Liver (tissue), 7 donors: ENCODE measurements at regions not wholly inside any gene's neighbourhood (a gene's known extent, or its start where the extent isn't known, plus 50 kb on each side); places are given as distances from the start of the nearest gene placed in this dataset.

Source experiments
- DNase-seq: peaks from one replicate; pipeline ENCODE4 v3.0.0-alpha.2; 2017; ENCODE audit warnings: low spot score
- H3K27ac ChIP-seq, 2 donors: one replicate each; pipeline ENCODE4 v1.7.0; 2013; ENCODE audit warnings: inconsistent platforms in 2 of 2, low read length in 2 of 2, control low read depth in 1 of 2, low read depth in 1 of 2, mild to moderate bottlenecking in 1 of 2
- H3K27me3 ChIP-seq, 4 donors: one replicate each; pipeline versions ENCODE4 v1.6.1 to v1.7.0; 2013; ENCODE audit warnings: low read length in 3 of 4, inconsistent platforms in 1 of 4, mild to moderate bottlenecking in 1 of 4, moderate library complexity in 1 of 4; ENCODE audit not compliant: control insufficient read depth in 4 of 4, insufficient read depth in 4 of 4
- H3K36me3 ChIP-seq, 4 donors: one replicate each; pipeline versions ENCODE4 v1.6.1 to v1.7.0; 2013; ENCODE audit warnings: low read length in 3 of 4, mild to moderate bottlenecking in 3 of 4, low read depth in 1 of 4, moderate library complexity in 1 of 4; ENCODE audit not compliant: control insufficient read depth in 4 of 4, insufficient read depth in 3 of 4
- H3K4me1 ChIP-seq, 4 donors: one replicate each; pipeline versions ENCODE4 v1.6.1 to v1.7.0; 2013; ENCODE audit warnings: low read length in 3 of 4, mild to moderate bottlenecking in 3 of 4, moderate library complexity in 1 of 4; ENCODE audit not compliant: control insufficient read depth in 4 of 4, insufficient read depth in 4 of 4
- H3K4me3 ChIP-seq, 3 donors: one replicate each; pipeline versions ENCODE4 v1.6.1 to v1.7.0; 2013; ENCODE audit warnings: low read length in 3 of 3, control low read depth in 1 of 3, low read depth in 1 of 3, mild to moderate bottlenecking in 1 of 3
- H3K9ac ChIP-seq, 2 donors: one replicate each; pipeline ENCODE4 v1.7.0; 2013; ENCODE audit warnings: low read length in 2 of 2, mild to moderate bottlenecking in 2 of 2, moderate library complexity in 2 of 2, control low read depth in 1 of 2, low read depth in 1 of 2
- H3K9me3 ChIP-seq, 4 donors: one replicate each; pipeline versions ENCODE4 v1.6.1 to v1.7.0; 2013; ENCODE audit warnings: low read length in 3 of 4; ENCODE audit not compliant: control insufficient read depth in 4 of 4
- ATF3 ChIP-seq: IDR thresholded peaks from 2 replicates; pipeline ENCODE4 v1.6.1; 2016; ENCODE audit warnings: antibody characterized with exemption
- EGR1 ChIP-seq, 2 donors: IDR thresholded peaks; 2 replicates each; pipeline ENCODE4 v1.6.1; 2016 to 2018; ENCODE audit warnings: antibody characterized with exemption in 2 of 2, low read depth in 2 of 2
- FOXA1 ChIP-seq: IDR thresholded peaks from 2 replicates; pipeline ENCODE4 v1.6.1; 2016; ENCODE audit warnings: antibody characterized with exemption
- FOXA2 ChIP-seq: IDR thresholded peaks from 2 replicates; pipeline ENCODE4 v1.6.1; 2016; ENCODE audit warnings: antibody characterized with exemption
- GABPA ChIP-seq, 2 donors: IDR thresholded peaks in 1 of 2; conservative IDR thresholded peaks in 1 of 2; 2 replicates each; pipeline ENCODE4 v1.6.1; 2016; ENCODE audit warnings: antibody characterized with exemption in 2 of 2, mild to moderate bottlenecking in 1 of 2, moderate library complexity in 1 of 2
- HNF4A ChIP-seq, 2 donors: conservative IDR thresholded peaks; 2 replicates each; pipeline ENCODE4 v1.6.1; 2016; ENCODE audit warnings: antibody characterized with exemption in 2 of 2, mild to moderate bottlenecking in 2 of 2
- HNF4G ChIP-seq: IDR thresholded peaks from 2 replicates; pipeline ENCODE4 v1.6.1; 2016; ENCODE audit warnings: antibody characterized with exemption
- JUND ChIP-seq, 2 donors: IDR thresholded peaks; 2 replicates each; pipeline ENCODE4 v1.6.1; 2016; ENCODE audit warnings: antibody characterized with exemption in 2 of 2
- NR2F2 ChIP-seq: IDR thresholded peaks from 2 replicates; pipeline ENCODE4 v1.6.1; 2016; ENCODE audit warnings: antibody characterized with exemption
- RAD21 ChIP-seq, 2 donors: IDR thresholded peaks; 2 replicates each; pipeline ENCODE4 v1.6.1; 2016; ENCODE audit warnings: antibody characterized with exemption in 2 of 2, mild to moderate bottlenecking in 2 of 2
- RXRA ChIP-seq, 2 donors: IDR thresholded peaks; 2 replicates each; pipeline ENCODE4 v1.6.1; 2017 to 2018; ENCODE audit warnings: antibody characterized with exemption in 2 of 2, mild to moderate bottlenecking in 1 of 2
- SP1 ChIP-seq: IDR thresholded peaks from 2 replicates; pipeline ENCODE4 v1.6.1; 2018; ENCODE audit warnings: antibody characterized with exemption, mild to moderate bottlenecking
- TAF1 ChIP-seq: conservative IDR thresholded peaks from 2 replicates; pipeline ENCODE4 v1.6.1; 2016; ENCODE audit warnings: antibody characterized with exemption, mild to moderate bottlenecking
- YY1 ChIP-seq: IDR thresholded peaks from 2 replicates; pipeline ENCODE4 v1.6.1; 2016; ENCODE audit warnings: antibody characterized with exemption, mild to moderate bottlenecking
- WGBS: extraction: QIAGEN DNeasy Blood & Tissue Kit; methylation state at CpG from one replicate; pipeline ENCODE4 v1.1.7; 2013; 5-methylcytosine and 5-hydroxymethylcytosine counted together
- TF ChIP-seq, protein P1 (sequence below): IDR thresholded peaks from 2 replicates; pipeline ENCODE4 v1.6.1; 2016; ENCODE audit warnings: antibody characterized with exemption
- TF ChIP-seq, protein P2 (sequence below): IDR thresholded peaks from 2 replicates; pipeline ENCODE4 v1.6.1; 2016; ENCODE audit warnings: antibody characterized with exemption
- donor health status: healthy.
- donor health status: healthy.
- donor health status: healthy.
- donor health status: healthy.

DNA sequence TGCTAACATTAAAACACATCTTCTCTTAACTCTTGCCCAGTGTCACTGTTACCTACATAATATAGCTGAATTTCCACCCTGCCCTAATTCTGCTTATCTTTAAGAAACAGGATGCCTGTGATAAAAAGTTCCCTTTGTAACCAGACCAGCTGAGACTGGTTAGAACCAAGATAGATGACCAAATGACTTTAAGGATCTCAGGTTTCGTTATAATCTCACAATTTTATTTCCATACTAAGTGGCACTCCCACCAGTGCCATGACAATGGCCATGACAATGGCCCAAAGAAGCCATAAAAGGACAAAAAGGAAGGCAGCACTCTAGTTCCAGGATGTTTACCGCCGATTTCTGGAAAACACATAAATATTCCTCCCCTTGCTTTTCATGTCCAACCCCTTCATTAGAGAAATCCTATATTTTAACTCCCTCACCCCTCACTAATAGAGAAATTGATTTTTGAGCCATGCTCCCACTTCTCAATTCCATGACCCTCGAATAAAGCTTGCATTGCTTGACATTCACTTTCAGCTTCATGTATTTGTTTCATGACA, 126.1 kb downstream of the ELAPOR2 start:
- no peak overlapping the region for H3K9ac ChIP-seq
- H3K9me3 ChIP-seq: no peaks in the 10 kb centered on the region
- WGBS: 80% methylated on average over 4 of the region's 4 CpGs
- TF ChIP-seq YY1: no peak
- TF ChIP-seq FOXA2: no peak
- TF ChIP-seq RAD21 (IDR thresholded peaks at IDR 0.05): no peak
- TF ChIP-seq GABPA (IDR thresholded peaks at IDR 0.05 in 1 of 2, conservative IDR thresholded peaks at IDR 0.05 in 1 of 2): no peak
- TF ChIP-seq FOXA1: no peak
- TF ChIP-seq HNF4A (conservative IDR thresholded peaks at IDR 0.05): no peak
- no peak for TF ChIP-seq RXRA (IDR thresholded peaks at IDR 0.05)
- no peak for TF ChIP-seq SP1
- TF ChIP-seq, protein P1, sequence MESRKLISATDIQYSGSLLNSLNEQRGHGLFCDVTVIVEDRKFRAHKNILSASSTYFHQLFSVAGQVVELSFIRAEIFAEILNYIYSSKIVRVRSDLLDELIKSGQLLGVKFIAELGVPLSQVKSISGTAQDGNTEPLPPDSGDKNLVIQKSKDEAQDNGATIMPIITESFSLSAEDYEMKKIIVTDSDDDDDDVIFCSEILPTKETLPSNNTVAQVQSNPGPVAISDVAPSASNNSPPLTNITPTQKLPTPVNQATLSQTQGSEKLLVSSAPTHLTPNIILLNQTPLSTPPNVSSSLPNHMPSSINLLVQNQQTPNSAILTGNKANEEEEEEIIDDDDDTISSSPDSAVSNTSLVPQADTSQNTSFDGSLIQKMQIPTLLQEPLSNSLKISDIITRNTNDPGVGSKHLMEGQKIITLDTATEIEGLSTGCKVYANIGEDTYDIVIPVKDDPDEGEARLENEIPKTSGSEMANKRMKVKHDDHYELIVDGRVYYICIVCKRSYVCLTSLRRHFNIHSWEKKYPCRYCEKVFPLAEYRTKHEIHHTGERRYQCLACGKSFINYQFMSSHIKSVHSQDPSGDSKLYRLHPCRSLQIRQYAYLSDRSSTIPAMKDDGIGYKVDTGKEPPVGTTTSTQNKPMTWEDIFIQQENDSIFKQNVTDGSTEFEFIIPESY: no peak
- TF ChIP-seq TAF1: no peak
- no peak for TF ChIP-seq NR2F2
- TF ChIP-seq EGR1 (IDR thresholded peaks at IDR 0.05; ENCODE audit: low read depth in 2 of 2): no peak
- TF ChIP-seq, protein P2, sequence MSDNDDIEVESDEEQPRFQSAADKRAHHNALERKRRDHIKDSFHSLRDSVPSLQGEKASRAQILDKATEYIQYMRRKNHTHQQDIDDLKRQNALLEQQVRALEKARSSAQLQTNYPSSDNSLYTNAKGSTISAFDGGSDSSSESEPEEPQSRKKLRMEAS: no peak
- TF ChIP-seq JUND (IDR thresholded peaks at IDR 0.05): no peak
- H3K27me3 ChIP-seq: peaks cover 0 to 4% (median 0%) of the 10 kb centered on the region in 4 donors
- no peak for DNase-seq
- no peaks in the 10 kb centered on the region for H3K36me3 ChIP-seq
- no peaks in the 10 kb centered on the region for H3K4me1 ChIP-seq
- H3K27ac ChIP-seq: no peak overlapping the region
- no peak overlapping the region for H3K4me3 ChIP-seq

- Histone ChIP-seq H3K27ac (no peak overlapping the region), H3K36me3 (no peaks in the 10 kb centered on the region), H3K27me3 (peaks cover 0 to 4% (median 0%) of the 10 kb centered on the region in 4 donors), H3K9me3 (no peaks in the 10 kb centered on the region), H3K4me1 (no peaks in the 10 kb centered on the region), H3K9ac (no peak overlapping the region), H3K4me3 (no peak overlapping the region)
- TF ChIP-seq, protein P1: no peak
- TF ChIP-seq TAF1: no peak
- TF ChIP-seq HNF4G: no peak
- no peak for TF ChIP-seq HNF4A (conservative IDR thresholded peaks at IDR 0.05)
- no peak for TF ChIP-seq YY1
- TF ChIP-seq NR2F2: no peak
- TF ChIP-seq RAD21 (IDR thresholded peaks at IDR 0.05): no peak
- TF ChIP-seq FOXA2: no peak
- no peak for TF ChIP-seq ATF3
- no peak for TF ChIP-seq EGR1 (IDR thresholded peaks at IDR 0.05; ENCODE audit: low read depth in 2 of 2)
- no peak for TF ChIP-seq GABPA (IDR thresholded peaks at IDR 0.05 in 1 of 2, conservative IDR thresholded peaks at IDR 0.05 in 1 of 2)
- TF ChIP-seq SP1: no peak
- DNase-seq: no peak
- WGBS: 79% methylated on average over 3 of the region's 3 CpGs
Observed at GRCh38 chr7:86932038-86932512, 127.4 kb downstream of the ELAPOR2 start.
